AG04450 (cell line): ENCODE measurements at regions not wholly inside any gene's neighbourhood (a gene's known extent, or its start where the extent isn't known, plus 50 kb on each side); places are given as distances from the start of the nearest gene placed in this dataset.

Experiments used
- CTCF ChIA-PET: fragments of 300-600, 350-600 bp; formaldehyde crosslinking; extraction: SDS; loops from one replicate; lab custom pipeline; 2022; ENCODE audit warnings: antibody characterized with exemption, inconsistent platforms; lab: Charles Lee
- POLR2A ChIA-PET: fragments of 350-600 bp; formaldehyde crosslinking; extraction: SDS; loops from one replicate; lab custom pipeline; 2021; ENCODE audit warnings: antibody characterized with exemption, inconsistent platforms; lab: Yijun Ruan, JAX
- DNase-seq: peaks from one replicate; pipeline ENCODE4 v3.0.0-alpha.2; 2011; ENCODE audit warnings: low read depth, low spot score
- H3K27ac ChIP-seq: one replicate; pipeline ENCODE4 v1.5.1; 2012; ENCODE audit warnings: low read depth, low read length, control low read depth
- H3K27me3 ChIP-seq: one replicate; pipeline ENCODE4 v1.6.0; 2012; ENCODE audit warnings: low read length; ENCODE audit not compliant: control insufficient read depth, insufficient read depth
- H3K4me3 ChIP-seq: 2 replicates; pipeline ENCODE4 v1.5.1; 2011; ENCODE audit warnings: mild to moderate bottlenecking, low read depth, low read length, control low read depth
- H3K9me3 ChIP-seq: 2 replicates; pipeline ENCODE4 v1.5.1; 2012; ENCODE audit warnings: low read length; ENCODE audit not compliant: control insufficient read depth, insufficient read depth
- TF ChIP-seq, protein P1 (sequence below): IDR thresholded peaks from 2 replicates; pipeline ENCODE4 v1.5.1; 2011; ENCODE audit warnings: low read depth, low read length, control low read depth, inconsistent platforms

DNA sequence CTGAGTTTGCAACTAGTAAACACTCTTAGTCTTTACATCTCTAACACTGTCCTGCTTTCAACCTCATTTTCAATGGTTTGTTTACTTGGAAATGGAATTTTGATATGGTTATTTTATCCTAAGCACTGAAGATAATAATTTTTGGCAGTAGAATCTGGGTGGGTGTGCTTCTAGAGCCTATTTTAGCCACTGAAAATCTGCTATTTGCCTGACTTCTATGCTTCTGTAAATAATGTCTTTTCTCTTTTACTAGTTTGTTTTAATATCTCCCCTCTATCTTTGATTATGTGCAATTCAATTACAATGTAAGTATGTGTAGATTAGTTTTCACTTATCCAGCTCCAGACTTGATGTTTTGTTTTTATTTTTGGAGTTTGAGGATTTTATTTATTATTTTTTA, 197.5 kb downstream of the TUSC1 start:
- ChIA-PET POLR2A (no interaction called here), CTCF (no interaction called here)
- Histone ChIP-seq H3K4me3 (no peak overlapping the region), H3K9me3 (peaks cover 3% of the 10 kb centered on the region; the same call in 1 of the 2 replicates), H3K27ac (no peak overlapping the region), H3K27me3 (no peaks in the 10 kb centered on the region)
- DNase-seq: no peak
- TF ChIP-seq, protein P1, sequence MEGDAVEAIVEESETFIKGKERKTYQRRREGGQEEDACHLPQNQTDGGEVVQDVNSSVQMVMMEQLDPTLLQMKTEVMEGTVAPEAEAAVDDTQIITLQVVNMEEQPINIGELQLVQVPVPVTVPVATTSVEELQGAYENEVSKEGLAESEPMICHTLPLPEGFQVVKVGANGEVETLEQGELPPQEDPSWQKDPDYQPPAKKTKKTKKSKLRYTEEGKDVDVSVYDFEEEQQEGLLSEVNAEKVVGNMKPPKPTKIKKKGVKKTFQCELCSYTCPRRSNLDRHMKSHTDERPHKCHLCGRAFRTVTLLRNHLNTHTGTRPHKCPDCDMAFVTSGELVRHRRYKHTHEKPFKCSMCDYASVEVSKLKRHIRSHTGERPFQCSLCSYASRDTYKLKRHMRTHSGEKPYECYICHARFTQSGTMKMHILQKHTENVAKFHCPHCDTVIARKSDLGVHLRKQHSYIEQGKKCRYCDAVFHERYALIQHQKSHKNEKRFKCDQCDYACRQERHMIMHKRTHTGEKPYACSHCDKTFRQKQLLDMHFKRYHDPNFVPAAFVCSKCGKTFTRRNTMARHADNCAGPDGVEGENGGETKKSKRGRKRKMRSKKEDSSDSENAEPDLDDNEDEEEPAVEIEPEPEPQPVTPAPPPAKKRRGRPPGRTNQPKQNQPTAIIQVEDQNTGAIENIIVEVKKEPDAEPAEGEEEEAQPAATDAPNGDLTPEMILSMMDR: no peak

DNA sequence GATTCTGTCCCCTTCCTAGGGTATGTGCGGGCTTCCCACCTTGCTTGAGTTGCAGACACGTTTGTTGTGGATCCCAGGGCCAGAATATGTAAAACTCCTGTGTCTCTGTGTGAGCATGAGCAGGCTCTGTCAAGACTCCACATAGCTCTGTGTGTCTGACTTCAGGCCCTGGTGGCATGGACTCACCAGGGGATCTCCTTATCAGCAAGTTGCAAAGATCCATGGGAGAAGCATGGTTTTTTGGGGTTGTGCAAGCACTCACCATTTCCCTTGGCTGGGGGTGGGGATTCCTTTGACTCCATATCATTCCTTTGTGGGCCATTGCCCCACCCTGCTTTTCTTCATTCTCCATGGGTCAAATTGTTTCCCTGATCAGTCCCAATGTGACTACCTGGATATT, 205.6 kb downstream of the TUSC1 start:
- TF ChIP-seq, protein P1: no peak
- ChIA-PET CTCF (no interaction called here), POLR2A (no interaction called here)
- Histone ChIP-seq H3K27me3 (no peaks in the 10 kb centered on the region), H3K9me3 (peaks cover 17% of the 10 kb centered on the region), H3K4me3 (no peak overlapping the region), H3K27ac (no peak overlapping the region)
- DNase-seq: no peak

DNA sequence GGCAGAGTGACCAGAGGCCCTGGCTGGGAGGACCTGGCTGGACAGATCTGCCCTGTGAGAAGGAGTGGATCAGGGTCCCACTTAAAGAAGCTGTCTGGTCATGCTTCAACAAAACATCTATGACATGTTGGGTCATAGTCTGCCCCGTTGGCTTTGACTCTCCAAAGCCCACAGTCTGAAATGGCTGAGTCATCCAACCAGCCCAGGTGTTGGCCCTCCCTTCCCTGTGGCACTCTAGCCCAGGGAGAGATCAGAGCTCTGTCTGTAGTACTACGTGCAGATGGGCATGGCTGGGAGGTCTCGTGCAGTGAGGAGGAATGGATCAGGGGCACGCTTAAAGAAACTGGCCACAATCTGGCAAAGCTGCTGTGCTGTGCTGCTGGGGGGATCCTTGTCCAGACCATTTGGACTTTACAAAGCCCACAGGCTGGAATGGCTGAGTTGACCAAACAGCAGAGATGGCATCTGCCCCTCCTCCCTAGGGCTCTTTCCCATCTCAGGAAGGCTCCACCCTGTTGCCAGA, 206.1 kb downstream of the TUSC1 start:
- Histone ChIP-seq H3K4me3 (no peak overlapping the region), H3K27me3 (no peaks in the 10 kb centered on the region), H3K27ac (no peak overlapping the region), H3K9me3 (peaks cover 17% of the 10 kb centered on the region)
- ChIA-PET CTCF (no interaction called here), POLR2A (no interaction called here)
- no peak for DNase-seq
- TF ChIP-seq, protein P1: no peak

DNA sequence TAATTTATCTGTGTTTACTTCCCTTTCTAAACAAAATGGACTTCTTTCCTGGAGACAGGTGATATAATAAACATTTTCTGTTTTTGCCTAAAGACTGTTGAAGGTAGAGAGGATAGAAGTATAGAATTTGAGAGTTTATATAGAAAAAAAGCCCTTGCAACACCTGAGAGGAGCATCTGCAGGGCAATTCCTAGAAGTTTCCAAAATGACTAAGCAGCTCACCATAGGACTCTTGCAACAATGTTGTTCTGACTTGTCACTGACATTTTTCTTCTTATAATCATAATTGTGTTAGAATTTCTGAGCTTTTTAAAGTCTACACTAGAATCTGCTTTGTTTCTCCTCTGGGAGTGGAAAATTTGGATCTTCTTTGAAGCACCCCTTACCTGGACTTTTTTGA, 216.8 kb downstream of the TUSC1 start:
- TF ChIP-seq, protein P1: no peak
- H3K9me3 ChIP-seq: peaks cover 14% of the 10 kb centered on the region
- DNase-seq: no peak
- H3K4me3 ChIP-seq: no peak overlapping the region
- ChIA-PET POLR2A (no interaction called here), CTCF (no interaction called here)
- no peak overlapping the region for H3K27ac ChIP-seq
- H3K27me3 ChIP-seq: no peaks in the 10 kb centered on the region

DNA sequence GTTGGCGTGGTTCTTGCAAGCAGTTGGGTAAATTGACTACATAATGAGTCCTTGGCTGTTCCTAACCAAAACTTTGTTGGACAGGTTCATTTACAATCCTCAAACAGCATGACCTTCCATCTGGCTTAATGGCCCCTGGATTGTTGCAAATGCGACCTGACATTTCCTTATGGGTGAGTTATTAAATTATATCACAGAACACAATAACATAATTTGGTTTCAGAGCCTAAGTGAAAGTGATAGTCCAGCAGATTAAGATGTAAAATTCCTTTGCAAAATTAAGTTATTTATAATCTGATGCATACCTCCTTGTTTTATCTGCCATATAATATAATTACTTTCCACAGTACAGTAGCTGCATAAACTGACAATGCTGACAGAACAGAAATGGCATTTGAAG, 224.4 kb downstream of the TUSC1 start:
- H3K27me3 ChIP-seq: no peaks in the 10 kb centered on the region
- DNase-seq: no peak
- ChIA-PET CTCF (no interaction called here), POLR2A (no interaction called here)
- H3K27ac ChIP-seq: no peak overlapping the region
- TF ChIP-seq, protein P1: no peak
- H3K4me3 ChIP-seq: no peak overlapping the region
- H3K9me3 ChIP-seq: no peaks in the 10 kb centered on the region
